SU-DHL-6 (cell line): ENCODE measurements at regions not wholly inside any gene's neighbourhood (a gene's known extent, or its start where the extent isn't known, plus 50 kb on each side); places are given as distances from the start of the nearest gene placed in this dataset.

Experiments used
- CTCF ChIP-seq: fragments of 200-600 bp; sonication (generic); IDR thresholded peaks from one replicate; pipeline ENCODE4 v1.5.1; 2017; ENCODE audit warnings: antibody characterized with exemption, mild to moderate bottlenecking, low read length, moderate library complexity; ENCODE audit not compliant: insufficient read depth, poor library complexity, severe bottlenecking
- EZH2phosphoT487 ChIP-seq: fragments of 200-600 bp; sonication (generic), shearing (Covaris generic); conservative IDR thresholded peaks from 2 replicates; pipeline ENCODE4 v1.6.1; 2018; ENCODE audit warnings: mild to moderate bottlenecking, antibody characterized with exemption, low read length, moderate library complexity, mixed read lengths

GRCh38 chr21:15148437-15148836, 83.6 kb upstream of the NRIP1 start:
- TF ChIP-seq CTCF (no peak), EZH2phosphoT487 (no peak)
